CD4-positive, alpha-beta T cell (primary cell): ENCODE measurements at regions not wholly inside any gene's neighbourhood (a gene's known extent, or its start where the extent isn't known, plus 50 kb on each side); places are given as distances from the start of the nearest gene placed in this dataset.

ENCODE experiments used
- ATAC-seq: fragments of 200-7000 bp; cut with Tn5 transposase; one replicate; pipeline ENCODE4 v1.10.0; 2022; ENCODE audit warnings: mild to moderate bottlenecking; ENCODE audit not compliant: poor library complexity
- CTCF ChIA-PET: fragments of 350-600 bp; sonication (Branson Sonifier 250); formaldehyde crosslinking; loops from one replicate; lab custom pipeline; 2021; ENCODE audit warnings: antibody characterized with exemption, inconsistent platforms; lab: Charles Lee
- POLR2A ChIA-PET: fragments of 350-600 bp; sonication (Branson Sonifier 250); formaldehyde crosslinking; loops from one replicate; lab custom pipeline; 2021; ENCODE audit warnings: antibody characterized with exemption, inconsistent platforms; lab: Charles Lee
- DNase-seq, 14 experiments: peaks; one replicate each; pipeline ENCODE4 v3.0.0-alpha.2; 2013 to 2020; ENCODE audit warnings: mixed read lengths in 2 of 14
- H3K27ac ChIP-seq, 2 donors: one replicate each; pipeline versions ENCODE4 v1.5.1 to v1.7.0; 2013; ENCODE audit warnings: low read length in 2 of 2, low read depth in 1 of 2, mild to moderate bottlenecking in 1 of 2
- H3K27me3 ChIP-seq, 2 experiments: 1 replicate in 1 of 2; 2 replicates in 1 of 2; pipeline versions ENCODE4 v1.6.1 to v1.7.0; 2013; ENCODE audit warnings: low read length in 2 of 2, control low read depth in 1 of 2, mild to moderate bottlenecking in 1 of 2, moderate library complexity in 1 of 2; ENCODE audit not compliant: insufficient read depth in 2 of 2, control insufficient read depth in 1 of 2
- H3K36me3 ChIP-seq: one replicate; pipeline ENCODE4 v1.6.1; 2013; ENCODE audit warnings: low read length, control low read depth; ENCODE audit not compliant: insufficient read depth
- H3K4me1 ChIP-seq: one replicate; pipeline ENCODE4 v1.6.1; 2013; ENCODE audit warnings: low read length, control low read depth; ENCODE audit not compliant: insufficient read depth
- H3K4me3 ChIP-seq: one replicate; pipeline ENCODE4 v1.5.1; 2013; ENCODE audit warnings: mild to moderate bottlenecking, low read length, moderate library complexity
- H3K9me3 ChIP-seq, 2 experiments: 1 replicate in 1 of 2; 2 replicates in 1 of 2; pipeline versions ENCODE4 v1.6.1 to v1.7.0; 2013; ENCODE audit warnings: low read length in 2 of 2, mild to moderate bottlenecking in 2 of 2, control low read depth in 1 of 2, moderate library complexity in 1 of 2; ENCODE audit not compliant: control insufficient read depth in 1 of 2, insufficient read depth in 1 of 2
- H3K27ac Mint-ChIP-seq: one replicate; pipeline ENCODE4 v1.8.0; 2020; ENCODE audit warnings: mixed read lengths
- H3K27me3 Mint-ChIP-seq: one replicate; pipeline ENCODE4 v1.8.0; 2021; ENCODE audit warnings: mixed read lengths
- H3K36me3 Mint-ChIP-seq: one replicate; pipeline ENCODE4 v1.8.0; 2021; ENCODE audit warnings: low read depth, mixed read lengths
- H3K4me1 Mint-ChIP-seq: one replicate; pipeline ENCODE4 v1.8.0; 2021; ENCODE audit warnings: low read depth, mixed read lengths
- H3K4me3 Mint-ChIP-seq: one replicate; pipeline ENCODE4 v1.8.0; 2020; ENCODE audit warnings: mild to moderate bottlenecking, mixed read lengths
- H3K9me3 Mint-ChIP-seq: one replicate; pipeline ENCODE4 v1.8.0; 2020; ENCODE audit warnings: mixed read lengths
- intact Hi-C, 2 experiments: fragments of 100-400 bp; cut with DNase I in 1 of 2; cut with micrococcal nuclease in 1 of 2; formaldehyde crosslinking; loops; one replicate each; pipeline versions ENCODE4 v1.15.1 to v1.9.0; 2023 to 2025; cut with DNase I, micrococcal nuclease
- TF ChIP-seq, protein P1 (sequence below): fragments of 200-600 bp; IDR thresholded peaks from one replicate; pipeline ENCODE4 v1.8.0; 2022; ENCODE audit warnings: antibody characterized with exemption, mild to moderate bottlenecking

DNA sequence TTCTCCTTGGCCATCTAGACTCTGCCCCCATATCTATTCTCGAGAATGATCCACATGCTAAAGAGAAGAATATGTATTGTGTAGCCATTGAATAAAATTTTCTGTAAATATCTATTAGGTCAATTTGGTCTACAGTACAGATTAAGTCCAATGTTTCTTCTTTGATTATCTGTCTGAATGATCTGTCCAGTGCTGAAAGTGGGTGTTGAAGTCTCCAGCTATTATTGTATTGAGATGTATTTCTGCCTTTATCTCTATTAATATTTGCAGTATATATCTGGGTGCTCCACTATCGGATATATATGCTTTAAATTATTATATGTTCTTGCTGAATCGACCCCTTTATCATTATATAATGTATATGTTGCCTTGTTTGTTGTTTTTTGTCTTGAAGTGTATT, 384.9 kb upstream of the ROBO1 start:
- Histone ChIP-seq H3K4me3 (no peak overlapping the region), H3K36me3 (no peaks in the 10 kb centered on the region), H3K27me3 (no peaks in the 10 kb centered on the region), H3K9me3 (peaks cover 0 to 10% of the 10 kb centered on the region in 2 experiments), H3K4me1 (no peaks in the 10 kb centered on the region), H3K27ac (no peak overlapping the region)
- no peak for DNase-seq
- H3K27me3 Mint-ChIP-seq, result no peaks in the 10 kb centered on the region
- no peaks in the 10 kb centered on the region for H3K4me1 Mint-ChIP-seq
- peaks cover 9% of the 10 kb centered on the region for H3K9me3 Mint-ChIP-seq
- intact Hi-C loops, result no loop called here
- ChIA-PET CTCF (no interaction called here), POLR2A (no interaction called here)
- no peak overlapping the region for H3K27ac Mint-ChIP-seq
- TF ChIP-seq, protein P1, sequence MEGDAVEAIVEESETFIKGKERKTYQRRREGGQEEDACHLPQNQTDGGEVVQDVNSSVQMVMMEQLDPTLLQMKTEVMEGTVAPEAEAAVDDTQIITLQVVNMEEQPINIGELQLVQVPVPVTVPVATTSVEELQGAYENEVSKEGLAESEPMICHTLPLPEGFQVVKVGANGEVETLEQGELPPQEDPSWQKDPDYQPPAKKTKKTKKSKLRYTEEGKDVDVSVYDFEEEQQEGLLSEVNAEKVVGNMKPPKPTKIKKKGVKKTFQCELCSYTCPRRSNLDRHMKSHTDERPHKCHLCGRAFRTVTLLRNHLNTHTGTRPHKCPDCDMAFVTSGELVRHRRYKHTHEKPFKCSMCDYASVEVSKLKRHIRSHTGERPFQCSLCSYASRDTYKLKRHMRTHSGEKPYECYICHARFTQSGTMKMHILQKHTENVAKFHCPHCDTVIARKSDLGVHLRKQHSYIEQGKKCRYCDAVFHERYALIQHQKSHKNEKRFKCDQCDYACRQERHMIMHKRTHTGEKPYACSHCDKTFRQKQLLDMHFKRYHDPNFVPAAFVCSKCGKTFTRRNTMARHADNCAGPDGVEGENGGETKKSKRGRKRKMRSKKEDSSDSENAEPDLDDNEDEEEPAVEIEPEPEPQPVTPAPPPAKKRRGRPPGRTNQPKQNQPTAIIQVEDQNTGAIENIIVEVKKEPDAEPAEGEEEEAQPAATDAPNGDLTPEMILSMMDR, result no peak
- no peak overlapping the region for H3K4me3 Mint-ChIP-seq
- no peaks in the 10 kb centered on the region for H3K36me3 Mint-ChIP-seq
- no peak for ATAC-seq

DNA sequence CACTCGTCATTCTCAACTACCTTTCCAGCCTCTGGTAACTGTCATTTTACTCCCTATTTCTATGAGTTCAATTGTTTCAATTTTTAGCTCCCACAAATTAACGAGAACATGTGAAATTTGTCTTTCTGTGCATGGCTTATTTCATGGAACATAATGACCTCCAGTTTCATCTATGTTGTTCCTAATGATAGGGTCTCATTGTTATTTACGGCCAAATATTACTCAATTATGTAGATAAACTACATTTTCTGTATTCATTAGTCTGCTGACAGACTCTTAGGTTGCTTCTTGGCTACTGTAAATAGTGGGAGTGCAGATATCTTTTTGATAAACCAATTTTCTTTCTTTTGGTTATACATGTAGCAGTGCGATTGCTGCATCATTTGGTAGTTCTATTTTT, 374.9 kb upstream of the ROBO1 start:
- POLR2A ChIA-PET, result no interaction called here
- CTCF ChIA-PET, result no interaction called here
- Mint-ChIP-seq H3K27me3 (no peaks in the 10 kb centered on the region), H3K4me1 (no peaks in the 10 kb centered on the region), H3K27ac (no peak overlapping the region), H3K36me3 (no peaks in the 10 kb centered on the region), H3K4me3 (no peak overlapping the region), H3K9me3 (peaks cover 17% of the 10 kb centered on the region)
- TF ChIP-seq, protein P1, result no peak
- DNase-seq (no peak), ATAC-seq (no peak)
- intact Hi-C loops, result no loop called here
- Histone ChIP-seq H3K9me3 (peaks cover 0 to 4% of the 10 kb centered on the region in 2 experiments), H3K27me3 (no peaks in the 10 kb centered on the region), H3K36me3 (no peaks in the 10 kb centered on the region), H3K4me3 (no peak overlapping the region), H3K4me1 (no peaks in the 10 kb centered on the region), H3K27ac (no peak overlapping the region)

DNA sequence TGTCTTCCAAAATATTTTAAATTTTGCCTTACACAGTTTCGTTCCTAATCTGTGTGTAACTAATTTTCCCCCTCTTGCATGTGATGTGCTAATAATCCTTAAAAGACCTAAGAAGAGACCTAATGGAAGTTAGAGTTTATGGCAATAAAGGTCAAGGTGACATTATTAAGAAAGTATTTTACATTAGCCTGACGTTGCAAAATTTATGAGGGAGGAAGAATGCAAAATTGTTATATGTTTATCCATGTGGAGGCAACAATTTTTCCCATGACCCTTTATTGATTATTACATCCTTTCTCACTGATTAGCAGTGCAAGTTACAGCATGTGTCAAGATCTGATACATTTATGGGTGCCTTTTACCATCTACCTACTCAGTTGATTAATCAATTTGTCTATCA, 373.8 kb upstream of the ROBO1 start:
- H3K4me3 Mint-ChIP-seq, result no peak overlapping the region
- no peak for DNase-seq
- ATAC-seq, result no peak
- H3K27ac Mint-ChIP-seq, result no peak overlapping the region
- no peaks in the 10 kb centered on the region for H3K27me3 Mint-ChIP-seq
- no peaks in the 10 kb centered on the region for H3K4me1 ChIP-seq
- POLR2A ChIA-PET, result no interaction called here
- TF ChIP-seq, protein P1, result no peak
- CTCF ChIA-PET, result no interaction called here
- peaks cover 24% of the 10 kb centered on the region for H3K9me3 Mint-ChIP-seq
- H3K27me3 ChIP-seq, result no peaks in the 10 kb centered on the region
- no peak overlapping the region for H3K27ac ChIP-seq
- peaks cover 0 to 4% of the 10 kb centered on the region in 2 experiments for H3K9me3 ChIP-seq
- H3K4me3 ChIP-seq, result no peak overlapping the region
- intact Hi-C loops, result no loop called here
- H3K36me3 ChIP-seq, result no peaks in the 10 kb centered on the region
- no peaks in the 10 kb centered on the region for H3K36me3 Mint-ChIP-seq
- no peaks in the 10 kb centered on the region for H3K4me1 Mint-ChIP-seq
